HepG2 (cell line): ENCODE measurements at regions not wholly inside any gene's neighbourhood (a gene's known extent, or its start where the extent isn't known, plus 50 kb on each side); places are given as distances from the start of the nearest gene placed in this dataset.

Experiments
- ATAC-seq: fragments of 200-7000 bp; cut with Tn5 transposase; 3 replicates; pipeline ENCODE4 v1.9.1; 2020; ENCODE audit warnings: mild to moderate bottlenecking, moderate library complexity
- BruUV-seq: library from RNA; stranded (reverse); fragments of 400-500 nt; replicated peaks from 2 replicates; lab custom pipeline; 2021; lab: Mats Ljungman, UMichigan
- CTCF ChIA-PET: fragments of 300-600 bp; formaldehyde crosslinking; extraction: SDS; loops from one replicate; lab custom pipeline; 2021; ENCODE audit warnings: low total read pairs, inconsistent platforms, low intra/inter-chr PET ratio; lab: Yijun Ruan, JAX
- POLR2A ChIA-PET: fragments of 350-600 bp; sonication (Branson Sonifier 250); formaldehyde crosslinking; loops from one replicate; lab custom pipeline; 2020; ENCODE audit warnings: antibody characterized with exemption, inconsistent platforms; lab: Yijun Ruan, JAX
- DNase-seq: peaks from one replicate; pipeline ENCODE4 v3.0.0-alpha.2; 2015; ENCODE audit warnings: low spot score
- FAIRE-seq: peaks from 3 replicates; lab custom pipeline; 2011; peaks lifted over from hg19 to GRCh38; lab: Jason Lieb, UNC
- H2AFZ ChIP-seq: one replicate; pipeline ENCODE4 v1.6.1; 2011; ENCODE audit warnings: low read length, inconsistent platforms
- H3K27ac ChIP-seq: fragments of 300-600 bp; 3 replicates; pipeline ENCODE4 v1.8.0; 2011; ENCODE audit warnings: mixed run types, mild to moderate bottlenecking, mixed read lengths, low read length, inconsistent platforms; ENCODE audit not compliant: insufficient read depth; ENCODE audit errors: extremely low read length
- H3K27me3 ChIP-seq, 2 experiments: fragments of 200-600 bp in 1 of 2; 2 replicates in 1 of 2; 3 replicates in 1 of 2; pipeline versions ENCODE4 v1.6.0 to v1.8.0; 2011; ENCODE audit warnings: low read length in 2 of 2, mild to moderate bottlenecking in 2 of 2, moderate library complexity in 2 of 2, inconsistent platforms in 1 of 2; ENCODE audit not compliant: insufficient read depth in 2 of 2, control insufficient read depth in 1 of 2
- H3K36me3 ChIP-seq, 2 experiments: fragments of 200-600 bp in 1 of 2; replicated peaks in 1 of 2; 2 replicates in 1 of 2; 3 replicates in 1 of 2; pipeline versions ENCODE4 v1.5.1 to v1.8.0; 2011; ENCODE audit warnings: low read length in 2 of 2, inconsistent platforms in 1 of 2; ENCODE audit not compliant: insufficient read depth in 2 of 2, control insufficient read depth in 1 of 2
- H3K4me1 ChIP-seq: 2 replicates; pipeline ENCODE4 v1.5.1; 2012; ENCODE audit warnings: low read length, inconsistent platforms; ENCODE audit not compliant: insufficient read depth
- H3K4me2 ChIP-seq: 2 replicates; pipeline ENCODE4 v1.6.0; 2011; ENCODE audit warnings: low read depth, low read length, inconsistent platforms
- H3K4me3 ChIP-seq, 3 experiments: fragments of 200-600 bp in 1 of 3; sonication (generic), shearing (Covaris generic) in 1 of 3; replicated peaks in 1 of 3; 2 replicates each; pipeline ENCODE4 v1.5.1; 2011 to 2016; ENCODE audit warnings: low read length in 3 of 3, inconsistent platforms in 2 of 3, low read depth in 2 of 3, mild to moderate bottlenecking in 2 of 3, control low read depth in 1 of 3, mixed read lengths in 1 of 3; ENCODE audit not compliant: insufficient read depth in 1 of 3
- H3K79me2 ChIP-seq: one replicate; pipeline ENCODE4 v1.6.1; 2011; ENCODE audit warnings: low read length, inconsistent platforms; ENCODE audit not compliant: insufficient read depth
- H3K9ac ChIP-seq: 2 replicates; pipeline ENCODE4 v1.6.0; 2011; ENCODE audit warnings: mild to moderate bottlenecking, low read depth, low read length, inconsistent platforms; ENCODE audit not compliant: insufficient read depth
- H3K9me3 ChIP-seq: 2 replicates; pipeline ENCODE4 v1.5.1; 2012; ENCODE audit warnings: mild to moderate bottlenecking, low read length
- H4K20me1 ChIP-seq: 2 replicates; pipeline ENCODE4 v1.6.0; 2011; ENCODE audit warnings: inconsistent platforms, mild to moderate bottlenecking, low read length, moderate library complexity; ENCODE audit not compliant: insufficient read depth
- CBX2 ChIP-seq, 2 experiments: fragments of 200-600 bp in 1 of 2; sonication (generic); formaldehyde crosslinking in 1 of 2; IDR thresholded peaks; 2 replicates each; pipeline versions ENCODE4 v1.7.0 to v1.8.1; 2018 to 2022; ENCODE audit warnings: low read depth in 2 of 2, low read length in 1 of 2, mild to moderate bottlenecking in 1 of 2, missing genetic modification reagents in 1 of 2
- CEBPZ ChIP-seq: IDR thresholded peaks from 2 replicates; pipeline ENCODE4 v1.6.1; 2012; ENCODE audit warnings: low read length, improper control_type of control experiment
- HDAC6 ChIP-seq: fragments of 200-600 bp; sonication (generic); IDR thresholded peaks from 2 replicates; pipeline ENCODE4 v1.7.0; 2017; ENCODE audit warnings: mild to moderate bottlenecking, antibody characterized with exemption, low read length, low read depth
- HOXD1 ChIP-seq: sonication (generic); formaldehyde crosslinking; IDR thresholded peaks from 2 replicates; pipeline ENCODE4 v1.5.0; 2020; ENCODE audit warnings: missing genetic modification reagents
- KIAA2018 ChIP-seq: sonication (generic); formaldehyde crosslinking; IDR thresholded peaks from 2 replicates; pipeline ENCODE4 v1.5.0; 2020; ENCODE audit warnings: mild to moderate bottlenecking, missing genetic modification reagents, borderline replicate concordance
- MAF1 ChIP-seq: sonication (generic); formaldehyde crosslinking; IDR thresholded peaks from 2 replicates; pipeline ENCODE4 v1.5.0; 2020; ENCODE audit warnings: missing genetic modification reagents, borderline replicate concordance
- PREB ChIP-seq: sonication (generic); formaldehyde crosslinking; IDR thresholded peaks from 2 replicates; pipeline ENCODE4 v1.4.0; 2020; ENCODE audit warnings: missing genetic modification reagents
- ZNF18 ChIP-seq: sonication (generic); formaldehyde crosslinking; IDR thresholded peaks from 2 replicates; pipeline ENCODE4 v1.8.0; 2022; ENCODE audit warnings: mild to moderate bottlenecking, missing genetic modification reagents; ENCODE audit not compliant: insufficient replicate concordance
- WGBS: methylation state at CpG from one replicate; pipeline ENCODE4 v1.1.6; 2017; ENCODE audit warnings: low lambda C conversion rate; 5-methylcytosine and 5-hydroxymethylcytosine counted together
- in situ Hi-C: cut with HindIII; loops from 2 replicates; pipeline ENCODE4 v1.10.0; 2017; ENCODE audit warnings: low pct_unique_long_range_greater_than_20kb; ENCODE audit not compliant: extremely low pct_ligation_motif_present
- intact Hi-C: fragments of 100-400 bp; cut with micrococcal nuclease; formaldehyde crosslinking; loops from one replicate; pipeline ENCODE4 v1.10.0; 2022; ENCODE audit not compliant: unreplicated experiment

GRCh38 chr13:90750021-90750420 is 597.5 kb upstream of the MIR17HG start (continued):
- TF ChIP-seq KIAA2018 (CRISPR knock-in tag), result no peak

- no peak overlapping the region for H3K9ac ChIP-seq
- no peak overlapping the region for H3K4me3 ChIP-seq
- no TSS peak for BruUV-seq
- H3K4me1 ChIP-seq, result no peaks in the 10 kb centered on the region
- H3K36me3 ChIP-seq, result no peaks in the 10 kb centered on the region
- FAIRE-seq (no peak), DNase-seq (no peak), ATAC-seq (no peak)
- no peaks in the 10 kb centered on the region for H4K20me1 ChIP-seq
- no peaks in the 10 kb centered on the region for H3K79me2 ChIP-seq
- no peaks in the 10 kb centered on the region; the same call in 1 of the 2 replicates for H3K9me3 ChIP-seq
- intact Hi-C loops (no loop called here), in situ Hi-C loops (no loop called here)
- H3K27me3 ChIP-seq, result no peaks in the 10 kb centered on the region
- ChIA-PET CTCF (no interaction called here), POLR2A (no interaction called here)
- H3K27ac ChIP-seq, result no peak overlapping the region
- WGBS, result 0% methylated on average over 1 of the region's 1 CpG
- no peak overlapping the region for H3K4me2 ChIP-seq
- no peak overlapping the region for H2AFZ ChIP-seq
- TF ChIP-seq ZNF18 (CRISPR knock-in tag) (no peak), CEBPZ (no peak), MAF1 (CRISPR knock-in tag) (no peak), PREB (CRISPR knock-in tag) (no peak), CBX2 (IDR thresholded peaks at IDR 0.05; ENCODE audit: low read depth, low read length) (no peak), CBX2 (CRISPR knock-in tag; IDR thresholded peaks at IDR 0.05; ENCODE audit: low read depth) (no peak), HOXD1 (CRISPR knock-in tag) (no peak), HDAC6 (no peak)
These were observed 596.5 kb upstream of the MIR17HG start for GRCh38 chr13:90751026-90751425.
